Upper lobe of left lung (tissue), 4 donors: ENCODE measurements at regions not wholly inside any gene's neighbourhood (a gene's known extent, or its start where the extent isn't known, plus 50 kb on each side); places are given as distances from the start of the nearest gene placed in this dataset.

Source experiments
- CTCF ChIP-seq, 6 experiments: fragments of 450-650 bp in 4 of 6; fragments of 200-600 bp in 2 of 6; sonication (generic) in 2 of 6; IDR thresholded peaks; one replicate each; pipeline ENCODE4 v1.5.1; 2016 to 2019; ENCODE audit warnings: antibody characterized with exemption in 6 of 6
- POLR2A ChIP-seq, 4 donors: fragments of 450-650 bp; IDR thresholded peaks; one replicate each; pipeline ENCODE4 v1.5.1; 2016 to 2017; ENCODE audit warnings: antibody characterized with exemption in 4 of 4, mild to moderate bottlenecking in 2 of 4

- no peak for TF ChIP-seq CTCF (IDR thresholded peaks at IDR 0.05)
- no peak for TF ChIP-seq POLR2A (IDR thresholded peaks at IDR 0.05)
These were observed 442.7 kb upstream of the NR2F2 start for GRCh38 chr15:95887666-95888390.
